GM21390 (cell line): ENCODE measurements at regions not wholly inside any gene's neighbourhood (a gene's known extent, or its start where the extent isn't known, plus 50 kb on each side); places are given as distances from the start of the nearest gene placed in this dataset.
A peak's percentile ranks its signal among the peaks of the same experiment; 100 is the strongest.
"Not testable (repeated sequence)": the region's sequence is repeated elsewhere in the genome, so short reads cannot be mapped to it uniquely, and the experiment has no call there.

ENCODE experiments used
- ATAC-seq: cut with Tn5 transposase; IDR thresholded peaks from one replicate; pipeline ENCODE4 v1.9.1; 2021; ENCODE audit not compliant: unreplicated experiment

DNA sequence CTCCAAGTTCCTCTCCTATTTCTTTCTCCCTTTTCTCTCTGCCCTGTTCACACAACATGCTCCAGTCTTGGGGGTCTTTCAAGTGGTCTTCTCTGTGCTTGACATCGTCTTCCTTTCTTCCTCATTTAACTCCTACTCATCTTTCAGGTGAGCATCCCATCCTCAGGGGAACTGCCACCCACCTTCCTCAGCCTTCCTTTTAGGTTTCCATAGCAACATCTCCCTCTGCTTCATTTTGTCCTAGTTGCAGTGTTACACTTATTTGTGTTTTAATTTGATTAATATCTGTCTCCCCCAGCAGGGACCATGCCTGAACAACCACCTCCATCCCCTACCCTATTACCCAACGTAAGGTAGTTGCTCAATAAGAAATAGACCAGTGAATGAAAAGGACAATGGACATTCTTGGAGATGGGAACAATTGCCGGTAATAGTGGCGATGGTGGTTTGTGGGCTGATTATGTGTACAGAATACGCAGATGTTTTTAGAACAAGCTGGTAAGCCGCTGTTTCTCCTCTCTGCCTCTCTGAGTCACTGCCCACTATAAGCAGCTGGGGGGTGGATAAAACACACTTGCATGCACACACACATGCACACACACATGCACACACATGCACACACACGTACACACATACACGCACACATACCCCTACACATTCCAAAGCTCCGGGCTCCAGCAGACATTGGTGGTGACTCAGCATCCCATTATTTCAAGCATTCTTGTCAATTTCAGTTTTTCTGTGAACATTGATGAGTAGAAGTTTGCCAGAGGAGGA lies 251.6 kb downstream of the GATA3 start:
- ATAC-seq: no peak

DNA sequence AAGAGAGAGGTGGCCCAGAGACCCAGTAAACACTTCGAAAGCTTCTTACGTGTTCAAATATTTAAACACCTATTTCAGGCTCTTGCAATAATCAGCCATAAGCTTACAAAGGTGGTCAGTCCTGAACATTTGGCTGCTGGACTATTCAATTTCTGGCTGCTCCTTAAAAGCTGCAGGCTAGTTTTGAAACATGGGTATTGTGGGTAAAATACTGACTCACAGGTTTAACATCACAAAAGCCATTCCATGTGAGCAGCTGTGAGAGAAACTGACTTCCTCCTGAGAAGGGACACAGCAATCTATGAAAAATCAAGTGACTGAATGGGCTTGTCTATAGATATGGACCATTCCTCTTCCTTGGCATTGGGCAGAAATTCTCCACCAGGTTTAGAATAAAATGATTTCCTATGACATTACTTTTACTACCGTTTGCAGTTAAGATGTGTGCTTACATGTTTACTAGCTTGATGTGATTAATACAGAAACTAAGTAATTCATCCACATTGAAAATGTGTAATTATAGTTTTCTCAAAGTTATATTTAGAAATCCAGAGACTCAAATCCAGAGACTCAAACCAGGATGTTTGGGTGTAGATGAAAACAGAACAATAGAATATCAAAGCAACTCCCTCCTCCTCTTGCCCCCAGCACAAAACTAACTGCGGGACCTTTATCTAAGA lies 252.3 kb downstream of the GATA3 start:
- no peak for ATAC-seq

DNA sequence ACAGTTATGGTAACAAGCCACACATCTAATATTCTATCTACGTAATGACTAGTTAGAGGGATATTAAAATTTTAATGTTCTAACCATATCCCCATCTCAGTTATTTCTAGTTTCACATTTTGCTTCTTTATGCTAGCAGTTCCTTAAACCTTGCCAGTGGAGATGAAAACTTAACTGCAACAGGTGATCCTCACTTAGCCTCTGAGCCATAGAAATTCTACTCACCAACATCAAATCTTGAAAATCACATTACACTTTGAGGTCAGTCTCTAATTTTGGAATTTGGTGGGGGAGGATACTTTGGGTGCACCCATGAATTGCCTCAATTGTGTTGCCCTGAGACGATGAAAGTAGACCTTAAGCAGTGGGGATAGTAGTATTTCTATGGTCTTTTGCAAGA lies 256.4 kb downstream of the GATA3 start:
- no peak for ATAC-seq

DNA sequence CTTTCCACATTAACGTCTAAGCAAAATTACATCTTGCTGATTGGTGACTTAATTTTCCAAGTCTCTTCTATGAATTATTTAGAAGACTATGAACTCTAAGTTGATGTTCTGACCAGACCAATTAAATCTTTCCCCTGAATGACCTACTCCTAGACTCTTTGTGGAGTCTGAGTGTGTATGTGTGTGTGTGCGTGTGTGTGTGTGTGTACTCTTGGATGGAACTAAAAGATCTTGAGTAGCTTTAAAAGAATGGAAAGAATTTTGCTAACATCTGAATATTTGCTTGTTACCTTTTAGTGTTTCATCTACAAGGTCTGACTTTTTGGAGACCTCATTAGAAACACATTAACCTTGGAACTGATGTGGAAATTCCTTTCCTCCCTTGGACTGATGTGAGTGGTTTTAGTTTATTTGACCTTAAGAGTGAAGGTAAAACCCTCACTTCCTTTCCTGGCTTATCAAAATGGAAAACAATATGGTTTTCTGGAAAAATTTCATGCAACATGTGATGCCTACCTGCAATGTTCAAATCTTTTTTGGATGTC lies 257.1 kb downstream of the GATA3 start:
- ATAC-seq: no peak

DNA sequence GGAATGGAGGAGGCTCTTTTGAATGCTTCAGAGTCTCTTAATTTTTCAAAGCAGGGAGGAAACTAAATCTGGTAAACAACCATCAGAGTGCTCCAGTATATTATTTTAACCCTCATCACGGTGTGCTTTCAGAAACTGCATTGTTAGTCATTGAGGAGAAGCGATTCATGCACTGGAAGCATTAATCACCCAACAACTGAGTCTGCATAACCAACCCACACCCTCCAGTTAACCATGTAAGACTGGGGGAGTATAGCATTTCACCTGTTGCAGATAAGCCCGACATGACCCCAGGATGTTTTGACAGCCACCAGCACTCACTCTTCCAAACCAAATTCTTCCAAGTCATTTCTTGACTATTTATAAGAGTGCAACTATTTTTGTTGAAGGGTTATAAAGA lies 257.6 kb downstream of the GATA3 start:
- no peak for ATAC-seq

DNA sequence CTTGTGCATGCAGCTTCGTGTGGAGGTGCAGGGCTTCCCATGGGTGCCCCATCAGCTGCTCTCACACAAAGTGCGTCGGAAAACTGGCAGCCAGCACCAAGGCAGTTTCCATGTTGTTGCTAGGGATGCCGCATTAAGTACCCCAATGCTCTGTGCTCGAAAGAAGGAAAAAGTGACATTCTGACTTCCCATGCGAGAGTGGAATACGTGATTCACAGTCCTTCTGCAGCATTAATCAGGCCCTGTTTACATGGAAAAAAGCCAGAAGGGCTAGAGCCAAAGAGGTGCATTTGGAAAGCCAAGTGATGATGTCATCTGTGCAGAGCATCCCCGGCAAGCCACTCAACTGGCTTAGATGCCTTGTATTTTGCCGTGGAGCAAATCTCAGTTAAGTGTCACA lies 258.3 kb downstream of the GATA3 start:
- ATAC-seq: no peak

DNA sequence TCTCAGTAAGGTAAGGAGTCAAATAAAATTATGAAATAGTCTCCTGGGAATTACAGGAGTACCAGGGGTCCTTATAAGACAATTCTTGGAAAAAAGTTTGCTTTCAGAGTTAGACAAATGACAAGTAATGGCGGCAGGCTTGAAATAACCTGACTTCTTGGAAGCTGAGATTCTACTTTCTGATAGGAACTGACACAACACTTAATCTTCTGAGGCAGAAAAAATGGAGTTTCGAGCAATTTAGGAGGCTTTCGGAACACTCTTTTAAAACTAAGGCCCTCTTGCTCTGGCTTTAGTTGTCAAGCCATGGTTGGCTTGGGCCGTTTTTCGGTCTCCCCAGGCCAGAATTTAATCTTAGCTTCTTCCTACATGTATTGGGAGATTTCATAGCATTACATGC lies 260.0 kb downstream of the GATA3 start:
- no peak for ATAC-seq

DNA sequence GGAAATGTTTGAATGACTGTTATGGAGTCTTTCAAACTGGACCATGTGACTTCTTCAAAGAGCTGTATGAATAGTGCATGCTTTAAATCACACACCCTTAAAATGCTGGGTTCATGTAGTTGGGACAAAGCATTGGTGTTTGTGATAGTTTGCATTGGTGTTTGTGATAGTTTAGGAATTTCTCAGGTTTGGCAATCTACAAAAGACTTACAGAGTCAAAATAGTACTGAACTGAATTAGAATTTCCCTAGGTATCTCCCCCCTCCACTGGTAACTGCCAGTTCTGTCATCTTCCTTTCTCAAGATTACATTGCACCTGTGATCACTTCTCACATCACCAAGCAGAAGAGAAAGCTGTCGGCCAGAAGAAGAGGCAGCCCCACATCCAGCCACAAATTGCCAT lies 261.1 kb downstream of the GATA3 start:
- ATAC-seq: no peak

DNA sequence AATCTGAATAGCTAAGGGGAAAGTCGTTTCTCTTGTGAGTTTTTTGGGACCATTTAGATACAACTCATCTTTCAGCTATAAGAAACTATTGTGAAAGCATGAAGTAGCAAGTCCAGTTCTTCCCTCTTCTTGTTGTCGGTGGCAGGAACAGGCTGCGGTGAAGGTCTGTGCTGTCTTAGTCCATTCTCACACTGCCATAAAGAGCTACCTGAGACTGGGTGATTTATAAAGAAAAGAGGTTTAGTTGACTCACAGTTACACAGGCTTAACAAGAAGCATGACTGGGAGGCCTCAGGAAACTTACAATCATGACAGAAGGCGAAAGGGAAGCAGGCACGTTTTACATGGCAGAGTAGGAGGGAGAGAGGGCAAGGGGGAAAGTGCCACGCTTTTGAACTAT lies 261.8 kb downstream of the GATA3 start:
- no peak for ATAC-seq

DNA sequence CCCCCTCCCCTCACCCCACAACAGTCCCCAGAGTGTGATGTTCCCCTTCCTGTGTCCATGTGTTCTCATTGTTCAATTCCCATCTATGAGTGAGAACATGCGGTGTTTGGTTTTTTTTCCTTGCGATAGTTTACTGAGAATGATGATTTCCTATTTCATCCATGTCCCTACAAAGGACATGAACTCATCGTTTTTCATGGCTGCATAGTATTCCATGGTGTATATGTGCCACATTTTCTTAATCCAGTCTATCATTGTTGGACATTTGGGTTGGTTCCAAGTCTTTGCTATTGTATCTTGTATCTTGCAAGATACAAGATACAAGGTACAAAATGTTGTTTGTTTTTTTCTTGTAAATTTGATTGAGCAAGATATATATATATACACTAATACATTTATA lies 263.9 kb downstream of the GATA3 start:
- ATAC-seq: not testable (repeated sequence)

DNA sequence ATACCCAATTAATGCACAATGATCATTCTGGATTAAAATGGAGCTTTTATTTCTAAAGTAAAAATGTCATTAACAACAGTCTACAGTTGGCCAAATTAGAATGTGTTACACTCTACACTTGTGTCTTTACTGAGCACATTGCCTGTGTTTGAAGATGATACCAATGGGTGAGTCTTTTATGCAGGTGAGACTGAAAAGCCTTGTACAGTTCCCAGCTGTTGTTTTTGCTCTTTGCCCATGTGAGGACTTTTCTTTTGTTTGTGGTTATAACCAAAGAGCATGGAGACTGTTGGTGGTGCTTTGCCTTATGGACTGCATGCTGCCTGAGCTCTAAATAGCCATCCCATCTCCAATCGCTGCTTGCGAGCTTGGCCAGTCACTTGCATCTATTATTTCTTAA lies 264.5 kb downstream of the GATA3 start:
- ATAC-seq: no peak

DNA sequence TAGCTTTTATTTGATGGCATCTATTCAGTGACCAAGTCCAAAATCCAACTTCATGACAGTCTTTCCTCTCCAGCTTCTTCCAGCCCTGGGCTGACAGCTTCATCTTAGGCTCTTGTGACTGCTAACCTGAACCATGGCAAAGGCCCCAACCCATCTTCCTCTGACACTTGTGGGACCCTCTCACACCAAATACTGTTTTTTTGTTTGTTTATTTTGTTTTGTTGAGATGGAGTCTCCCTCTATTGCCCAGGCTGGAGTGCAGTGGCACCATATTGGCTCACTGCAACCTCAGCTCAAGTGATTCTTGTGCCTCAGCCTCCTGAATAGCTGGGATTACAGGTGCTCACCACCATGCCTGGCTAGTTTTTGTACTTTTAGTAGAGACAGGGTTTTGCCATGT lies 265.2 kb downstream of the GATA3 start:
- no peak for ATAC-seq

DNA sequence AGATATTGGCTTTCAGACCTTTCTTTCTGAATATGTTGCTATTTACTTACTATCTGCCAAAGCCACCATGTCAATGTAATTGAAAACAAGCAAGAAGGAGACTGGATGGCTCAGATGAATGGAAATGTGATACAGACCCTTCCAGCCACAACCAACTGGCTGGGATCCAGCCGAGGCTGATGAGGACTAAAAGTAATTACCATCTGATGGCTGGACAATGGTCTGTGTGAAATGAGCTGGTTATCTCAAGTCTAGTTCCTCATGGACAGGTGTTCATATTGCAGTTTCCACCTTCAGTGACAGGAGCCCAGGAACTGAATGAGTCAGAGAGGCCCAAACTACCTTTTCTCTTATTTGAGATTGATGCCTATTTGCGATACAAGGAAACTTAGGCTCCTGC lies 267.5 kb downstream of the GATA3 start:
- ATAC-seq: no peak

DNA sequence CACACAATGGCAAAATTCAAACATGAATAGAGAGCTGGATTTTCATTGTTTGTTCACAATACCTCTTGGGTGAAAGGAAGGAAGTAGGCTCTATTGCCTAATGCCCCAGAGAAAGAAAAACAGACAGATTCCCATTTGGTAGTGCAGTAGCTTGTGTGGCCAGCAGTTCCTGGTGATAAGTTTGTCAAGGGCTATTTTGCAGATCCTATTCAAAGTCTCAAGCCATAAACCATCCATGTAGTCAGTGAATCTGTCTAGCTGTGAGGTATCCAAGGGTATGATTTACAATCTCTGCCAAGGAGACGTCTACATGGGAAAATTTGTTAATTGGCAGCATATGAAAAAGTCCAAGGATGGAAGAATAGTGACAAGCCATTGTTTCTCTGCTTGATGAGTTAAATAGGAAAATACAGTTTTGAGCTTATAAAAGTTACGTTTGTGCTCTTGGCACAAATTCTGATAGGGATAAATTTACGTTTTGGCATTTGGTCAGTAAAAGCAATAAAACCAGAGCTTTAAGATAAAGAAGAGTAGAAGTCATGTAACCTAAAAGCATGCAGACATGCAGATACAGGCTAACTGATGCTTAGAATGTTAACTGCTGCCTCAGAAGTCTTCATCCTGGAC lies 269.1 kb downstream of the GATA3 start:
- ATAC-seq: no peak

DNA sequence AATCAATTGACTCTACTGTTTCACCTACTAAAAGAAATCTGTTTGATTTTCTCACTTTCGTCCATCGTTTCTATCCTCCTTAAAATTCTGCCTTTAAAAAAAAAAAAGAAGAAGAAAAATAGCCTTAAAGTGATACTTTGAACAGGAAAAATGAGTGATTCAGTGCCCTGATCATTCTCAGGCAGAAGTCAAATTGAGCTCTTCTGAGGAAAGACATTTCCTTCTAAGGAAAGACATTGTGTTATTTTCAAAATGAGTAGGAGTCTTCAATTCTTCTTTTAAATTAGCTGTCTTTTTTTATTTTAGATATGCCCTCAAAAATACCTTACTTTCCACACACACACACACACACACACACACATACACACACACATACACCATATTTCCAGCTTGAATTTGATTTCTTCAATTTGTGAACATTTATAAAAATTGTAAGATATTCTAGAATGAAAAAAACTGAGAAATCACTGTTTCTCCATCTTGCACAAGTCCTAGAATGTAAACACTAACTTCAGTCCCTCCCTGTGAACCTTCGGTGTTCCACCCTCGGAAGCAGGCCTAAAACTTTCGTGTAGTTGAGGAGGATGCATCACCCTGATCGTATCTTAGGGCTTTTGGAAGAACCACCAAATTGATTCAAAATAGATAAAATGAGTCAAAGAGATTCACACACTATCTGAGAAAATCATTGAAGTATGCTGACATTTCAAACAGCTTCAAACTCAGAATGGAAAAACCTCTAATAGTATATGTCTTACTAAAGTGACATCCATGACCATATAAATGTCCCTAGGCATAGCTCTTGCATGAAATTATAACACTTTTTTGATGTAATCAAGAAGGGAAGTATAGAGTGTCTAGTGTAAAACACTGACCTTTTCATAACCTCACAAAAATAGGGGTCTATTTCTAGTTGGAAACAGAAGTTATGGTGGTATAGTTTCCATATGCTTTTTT lies 270.8 kb downstream of the GATA3 start:
- ATAC-seq: no peak

DNA sequence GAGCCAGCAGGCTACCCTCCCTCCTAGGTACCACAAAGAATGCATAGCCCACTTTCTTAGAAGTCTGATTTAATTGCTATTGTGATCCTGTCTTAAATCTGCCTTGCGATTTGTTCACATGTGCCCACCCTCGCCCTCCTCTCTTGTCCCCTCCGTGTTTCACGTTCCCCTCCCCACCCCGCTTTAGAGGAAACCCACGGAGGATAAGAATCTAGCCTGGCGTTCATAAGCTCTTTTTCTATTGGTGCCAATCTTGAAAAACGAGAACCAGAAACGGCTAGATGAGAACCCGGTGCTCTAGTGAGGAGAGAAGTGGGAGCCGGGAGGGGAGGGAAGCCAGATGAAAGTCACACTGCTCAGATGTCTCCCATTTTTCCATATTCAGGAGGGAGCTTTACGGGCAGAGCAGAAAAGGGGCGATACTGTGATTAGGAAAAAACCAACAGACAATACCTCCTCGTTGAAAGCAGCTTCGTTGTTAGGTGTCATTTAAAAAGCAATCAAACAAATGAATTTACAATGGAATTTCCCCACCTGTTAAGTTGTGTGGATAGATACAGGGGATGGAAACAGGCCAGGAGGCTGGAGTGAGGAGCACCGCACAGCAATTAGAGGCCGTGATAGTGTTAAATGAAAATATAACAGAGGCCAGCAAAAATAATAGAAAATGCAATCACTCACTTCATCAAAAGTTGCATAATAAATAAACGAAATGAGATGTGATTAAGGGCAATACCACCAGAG lies 272.1 kb downstream of the GATA3 start:
- no peak for ATAC-seq

DNA sequence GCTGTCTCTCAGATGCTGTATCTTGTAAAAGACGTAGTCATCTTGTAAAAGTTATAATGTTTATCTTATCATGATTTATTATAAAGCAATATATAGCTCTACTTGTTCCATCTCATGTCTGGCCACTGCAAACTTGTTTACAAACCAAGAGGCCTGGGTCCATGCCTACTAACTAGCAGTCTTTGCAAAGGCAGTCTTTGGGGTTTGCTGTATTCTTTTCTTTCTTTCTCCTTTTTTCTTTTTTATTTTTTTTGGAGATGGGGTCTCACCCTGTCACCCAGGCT lies 272.6 kb downstream of the GATA3 start:
- ATAC-seq: no peak

DNA sequence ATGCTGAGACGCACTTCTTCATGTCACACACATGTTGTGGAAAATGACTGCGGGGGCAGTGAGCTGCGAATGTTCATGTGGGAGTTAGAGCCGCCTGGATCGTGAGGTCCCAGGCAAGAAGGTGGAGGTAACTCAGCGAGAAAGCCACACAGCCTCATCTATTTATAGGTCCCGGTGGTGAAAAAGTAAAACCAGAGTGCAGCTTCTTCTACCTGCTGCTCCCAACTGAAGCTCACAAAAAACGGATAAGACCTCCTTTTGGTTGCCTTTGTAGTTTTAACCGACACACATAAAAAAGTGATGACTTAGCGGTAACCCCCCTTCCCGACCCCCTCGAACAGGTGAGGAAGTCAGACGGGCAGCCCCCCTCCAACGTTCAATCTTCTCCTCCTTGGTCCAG lies 276.9 kb downstream of the GATA3 start:
- ATAC-seq: no peak

DNA sequence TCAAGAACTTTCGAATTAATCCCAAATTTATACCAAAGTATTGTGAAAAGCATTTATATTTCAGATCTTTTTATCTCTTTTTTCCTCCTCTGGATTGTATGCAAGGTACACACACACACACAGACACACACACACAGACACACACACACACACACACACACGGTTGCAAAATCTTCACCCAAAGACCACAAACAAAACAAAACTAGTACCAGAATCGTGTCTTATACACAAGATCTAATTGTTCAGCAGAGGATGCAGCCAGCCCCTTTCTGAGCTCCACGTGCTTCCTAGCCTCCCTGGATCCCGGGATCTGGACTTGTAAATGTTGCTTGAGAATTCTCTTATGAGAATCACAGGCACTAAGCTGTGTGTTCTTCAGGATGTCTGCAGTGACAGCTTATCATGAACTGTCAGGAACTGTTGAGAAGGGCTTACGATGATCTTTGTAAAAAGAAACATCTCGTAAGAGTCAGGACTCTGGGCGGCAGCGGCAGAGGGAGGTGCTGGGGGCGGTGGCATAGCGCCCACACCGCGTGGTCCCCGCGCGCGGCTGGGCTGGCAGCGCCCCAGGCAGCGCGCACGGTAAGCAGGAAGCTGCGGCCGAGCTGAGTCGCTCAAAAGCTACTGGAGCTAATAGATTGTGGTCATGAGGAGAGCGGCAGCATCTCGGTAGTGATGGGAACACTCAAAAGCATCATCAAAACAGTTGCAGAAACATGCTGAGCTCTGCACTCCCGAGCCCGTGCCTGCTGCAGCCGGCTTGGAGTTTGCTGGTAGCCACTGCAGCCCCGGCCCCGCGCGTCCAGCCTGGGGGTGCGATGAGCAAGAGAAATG lies 277.6 kb downstream of the GATA3 start:
- ATAC-seq: peak; percentile 89

DNA sequence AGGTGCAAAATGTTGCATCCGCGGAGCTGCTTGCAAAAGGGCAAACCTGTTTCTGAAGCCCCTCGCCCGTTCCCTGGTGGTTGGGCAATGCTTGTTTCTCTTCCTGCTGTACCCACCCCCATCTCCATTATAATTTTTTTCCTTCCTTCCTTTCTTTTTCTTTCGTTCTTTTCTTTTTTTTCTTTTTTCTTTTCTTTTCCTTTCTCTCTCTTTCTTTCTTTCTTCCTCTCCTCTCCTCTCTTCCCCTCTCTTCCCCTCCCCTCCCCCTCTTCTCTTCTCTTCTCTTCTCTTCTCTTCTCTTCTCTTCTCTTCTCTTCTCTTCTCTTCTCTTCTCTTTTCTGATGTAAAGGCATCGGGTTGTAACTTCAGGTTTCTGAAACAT lies 278.2 kb downstream of the GATA3 start:
- ATAC-seq: no peak
